ENCODE measurements at regions not wholly inside any gene's neighbourhood (a gene's known extent, or its start where the extent isn't known, plus 50 kb on each side); places are given as distances from the start of the nearest gene placed in this dataset.
"Not testable (repeated sequence)": the region's sequence is repeated elsewhere in the genome, so short reads cannot be mapped to it uniquely, and the experiment has no call there.

DNA sequence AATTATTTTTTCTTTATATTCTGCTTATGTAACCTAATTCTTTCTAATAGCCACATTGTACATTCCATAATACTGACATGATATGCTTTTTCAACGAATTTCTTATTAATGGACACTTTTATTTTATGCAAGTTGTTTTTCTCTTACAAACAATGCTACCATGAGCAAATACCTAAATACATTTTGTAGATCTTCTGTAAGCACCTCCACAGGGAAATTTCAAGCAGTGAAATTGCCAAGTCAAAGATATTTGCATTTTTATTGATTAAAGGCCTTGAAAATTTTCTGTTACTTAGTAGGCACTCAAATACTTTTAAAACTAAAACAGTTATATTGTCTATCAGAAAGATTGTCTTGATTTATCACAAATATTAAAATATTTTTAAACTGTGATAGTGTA is 79.6 kb upstream of the C3orf49 start:
- DNase-seq (no peak), ATAC-seq (no peak)
- H3K36me3 ChIP-seq (ENCODE audit: low read depth): no peaks in the 10 kb centered on the region
- no peak overlapping the region for H3K4me3 ChIP-seq
- no peaks in the 10 kb centered on the region for H3K4me1 ChIP-seq (ENCODE audit: low read depth)
- TF ChIP-seq, protein P1, sequence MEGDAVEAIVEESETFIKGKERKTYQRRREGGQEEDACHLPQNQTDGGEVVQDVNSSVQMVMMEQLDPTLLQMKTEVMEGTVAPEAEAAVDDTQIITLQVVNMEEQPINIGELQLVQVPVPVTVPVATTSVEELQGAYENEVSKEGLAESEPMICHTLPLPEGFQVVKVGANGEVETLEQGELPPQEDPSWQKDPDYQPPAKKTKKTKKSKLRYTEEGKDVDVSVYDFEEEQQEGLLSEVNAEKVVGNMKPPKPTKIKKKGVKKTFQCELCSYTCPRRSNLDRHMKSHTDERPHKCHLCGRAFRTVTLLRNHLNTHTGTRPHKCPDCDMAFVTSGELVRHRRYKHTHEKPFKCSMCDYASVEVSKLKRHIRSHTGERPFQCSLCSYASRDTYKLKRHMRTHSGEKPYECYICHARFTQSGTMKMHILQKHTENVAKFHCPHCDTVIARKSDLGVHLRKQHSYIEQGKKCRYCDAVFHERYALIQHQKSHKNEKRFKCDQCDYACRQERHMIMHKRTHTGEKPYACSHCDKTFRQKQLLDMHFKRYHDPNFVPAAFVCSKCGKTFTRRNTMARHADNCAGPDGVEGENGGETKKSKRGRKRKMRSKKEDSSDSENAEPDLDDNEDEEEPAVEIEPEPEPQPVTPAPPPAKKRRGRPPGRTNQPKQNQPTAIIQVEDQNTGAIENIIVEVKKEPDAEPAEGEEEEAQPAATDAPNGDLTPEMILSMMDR (IDR thresholded peaks at IDR 0.05): no peak
- intact Hi-C loops (cut with DNase I, micrococcal nuclease): no loop called here
- H3K9me3 ChIP-seq: no peaks in the 10 kb centered on the region

DNA sequence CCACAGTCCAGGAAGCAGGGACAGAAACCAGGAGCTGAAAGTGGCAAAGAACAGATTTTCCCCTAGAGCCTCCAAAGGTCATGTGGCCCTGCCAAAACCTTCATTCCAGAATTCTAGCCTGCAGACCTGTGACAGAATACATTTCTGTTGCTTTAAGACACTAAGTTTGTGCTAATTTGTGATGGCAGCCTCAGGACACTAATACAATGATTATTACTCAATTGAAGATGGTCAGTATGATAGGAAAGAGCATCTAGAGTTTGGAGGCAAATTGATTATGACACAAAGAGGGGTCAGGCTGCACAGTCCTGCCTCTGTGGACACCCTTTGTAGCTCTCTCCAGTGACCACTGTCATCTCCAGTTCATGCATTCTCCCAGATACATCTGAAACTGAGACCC is 79.0 kb upstream of the C3orf49 start:
- no peak overlapping the region for H3K4me3 ChIP-seq
- ATAC-seq (no peak), DNase-seq (no peak)
- H3K36me3 ChIP-seq (ENCODE audit: low read depth): no peaks in the 10 kb centered on the region
- H3K9me3 ChIP-seq: no peaks in the 10 kb centered on the region
- no peaks in the 10 kb centered on the region for H3K4me1 ChIP-seq (ENCODE audit: low read depth)
- TF ChIP-seq, protein P1 (IDR thresholded peaks at IDR 0.05): no peak
- intact Hi-C loops (cut with DNase I, micrococcal nuclease): no loop called here

DNA sequence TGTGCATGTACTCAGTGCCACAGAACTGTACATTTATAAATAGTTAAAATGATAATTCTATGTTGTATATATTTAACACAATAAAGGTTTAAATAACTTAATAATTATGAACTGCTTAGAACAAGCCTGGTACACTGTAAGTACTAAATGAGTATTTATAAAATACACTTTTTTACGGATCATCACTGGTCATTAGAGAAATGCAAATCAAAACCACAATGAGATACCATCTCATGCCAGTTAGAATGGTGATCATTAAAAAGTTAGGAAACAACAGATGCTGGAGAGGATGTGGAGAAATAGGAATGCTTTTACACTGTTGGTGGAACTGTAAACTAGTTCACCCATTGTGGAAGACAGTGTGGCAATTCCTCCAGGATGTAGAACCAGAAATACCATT is 74.4 kb upstream of the C3orf49 start:
- DNase-seq; intact Hi-C loops (cut with DNase I, micrococcal nuclease); H3K4me1 ChIP-seq (ENCODE audit: low read depth); H3K36me3 ChIP-seq (ENCODE audit: low read depth); H3K4me3 ChIP-seq; H3K9me3 ChIP-seq; ATAC-seq: not testable (repeated sequence)

DNA sequence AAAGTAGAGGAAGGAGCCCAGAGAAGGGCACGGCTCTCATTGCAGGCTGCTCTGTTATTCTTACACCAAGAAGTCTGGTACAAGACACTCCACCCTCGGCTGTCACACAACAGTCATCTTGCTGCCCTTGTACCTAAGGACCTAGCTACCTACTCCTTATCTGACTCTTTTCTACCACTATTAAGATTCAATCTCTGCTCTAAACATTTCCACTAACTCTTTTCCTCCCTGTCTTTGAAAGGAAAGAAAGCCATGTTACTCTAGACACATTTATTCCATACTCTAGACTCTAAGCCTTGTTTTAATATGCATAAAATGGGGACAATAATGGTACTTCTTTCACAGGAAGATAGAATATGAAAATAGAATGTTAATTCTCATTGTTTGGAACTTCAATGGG is 73.3 kb upstream of the C3orf49 start:
- no peak for ATAC-seq
- TF ChIP-seq, protein P1 (IDR thresholded peaks at IDR 0.05): no peak
- no peak for DNase-seq
- intact Hi-C loops (cut with DNase I, micrococcal nuclease): no loop called here
- no peak overlapping the region for H3K4me3 ChIP-seq
- H3K36me3 ChIP-seq (ENCODE audit: low read depth): no peaks in the 10 kb centered on the region
- H3K9me3 ChIP-seq: no peaks in the 10 kb centered on the region
- no peaks in the 10 kb centered on the region for H3K4me1 ChIP-seq (ENCODE audit: low read depth)

DNA sequence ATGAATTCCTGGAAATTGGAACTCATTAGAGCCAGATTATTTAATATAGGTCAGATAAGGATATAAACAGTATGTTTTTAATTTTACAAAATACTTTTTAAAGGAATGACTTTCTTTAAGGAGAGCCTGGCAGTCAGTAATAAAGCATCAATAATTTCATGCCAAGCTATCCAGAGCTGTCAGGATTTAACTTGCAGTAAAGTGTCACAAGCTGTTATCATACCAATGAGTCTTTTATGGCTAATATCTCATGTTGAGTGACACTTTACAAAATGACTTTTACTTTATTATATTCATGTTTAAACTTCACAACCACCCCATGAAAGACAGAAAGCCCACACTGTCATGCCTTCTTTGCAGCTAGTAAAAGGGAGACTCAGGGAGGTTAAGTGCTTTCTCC is 72.9 kb upstream of the C3orf49 start:
- DNase-seq (no peak), ATAC-seq (no peak)
- Histone ChIP-seq H3K36me3 (ENCODE audit: low read depth) (no peaks in the 10 kb centered on the region), H3K9me3 (no peaks in the 10 kb centered on the region), H3K4me1 (ENCODE audit: low read depth) (no peaks in the 10 kb centered on the region), H3K4me3 (no peak overlapping the region)
- intact Hi-C loops (cut with DNase I, micrococcal nuclease): no loop called here
- TF ChIP-seq, protein P1 (IDR thresholded peaks at IDR 0.05): no peak

DNA sequence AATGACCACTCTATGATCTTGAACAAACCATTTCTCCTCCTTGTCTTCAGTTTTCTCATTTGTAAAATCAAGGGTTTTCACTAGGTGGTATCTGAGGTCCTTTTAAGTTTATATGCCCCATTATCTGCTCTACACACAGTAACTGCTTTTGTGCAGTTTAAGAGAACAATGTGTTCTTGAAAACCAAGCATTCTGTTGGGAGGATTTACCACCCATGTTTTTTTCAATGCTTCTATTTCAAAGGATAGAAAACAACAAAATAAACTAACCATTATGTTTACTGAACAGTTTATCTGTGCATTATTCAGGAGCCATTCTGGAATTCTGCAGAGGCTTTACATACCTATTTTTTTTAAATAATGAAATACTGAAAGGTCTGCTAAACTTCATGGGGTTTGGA is 67.6 kb upstream of the C3orf49 start:
- no peak overlapping the region for H3K4me3 ChIP-seq
- ATAC-seq (no peak), DNase-seq (no peak)
- TF ChIP-seq, protein P1 (IDR thresholded peaks at IDR 0.05): no peak
- H3K4me1 ChIP-seq (ENCODE audit: low read depth): no peaks in the 10 kb centered on the region
- intact Hi-C loops (cut with DNase I, micrococcal nuclease): no loop called here
- no peaks in the 10 kb centered on the region for H3K9me3 ChIP-seq
- H3K36me3 ChIP-seq (ENCODE audit: low read depth): no peaks in the 10 kb centered on the region
